Esophagus squamous epithelium (tissue), 4 donors: ENCODE measurements at regions not wholly inside any gene's neighbourhood (a gene's known extent, or its start where the extent isn't known, plus 50 kb on each side); places are given as distances from the start of the nearest gene placed in this dataset.

Source experiments
- CTCF ChIP-seq, 6 experiments: fragments of 450-650 bp in 4 of 6; fragments of 200-600 bp in 2 of 6; sonication (generic) in 2 of 6; IDR thresholded peaks; one replicate each; pipeline ENCODE4 v1.5.1; 2016 to 2019; ENCODE audit warnings: antibody characterized with exemption in 6 of 6, mild to moderate bottlenecking in 4 of 6, moderate library complexity in 4 of 6
- POLR2A ChIP-seq, 4 donors: fragments of 450-650 bp; IDR thresholded peaks; one replicate each; pipeline ENCODE4 v1.6.1; 2017; ENCODE audit warnings: antibody characterized with exemption in 4 of 4, mild to moderate bottlenecking in 4 of 4, moderate library complexity in 3 of 4

- TF ChIP-seq POLR2A (IDR thresholded peaks at IDR 0.05) (no peak), CTCF (IDR thresholded peaks at IDR 0.05) (no peak)
These were observed 567.0 kb upstream of the CDH18 start for GRCh38 chr5:20555034-20555433.
